GM06990 (cell line): ENCODE measurements at regions not wholly inside any gene's neighbourhood (a gene's known extent, or its start where the extent isn't known, plus 50 kb on each side); places are given as distances from the start of the nearest gene placed in this dataset.
A peak's percentile ranks its signal among the peaks of the same experiment; 100 is the strongest.

Experiments
- DNase-seq: peaks from one replicate; pipeline ENCODE4 v3.0.0-alpha.2; 2011; ENCODE audit not compliant: insufficient read length; ENCODE audit errors: extremely low read depth
- H3K27me3 ChIP-seq: replicated peaks from 2 replicates; pipeline ENCODE4 v1.6.0; 2011; ENCODE audit warnings: low read length; ENCODE audit not compliant: control insufficient read depth, insufficient read depth
- H3K36me3 ChIP-seq: 2 replicates; pipeline ENCODE4 v1.5.1; 2011; ENCODE audit warnings: low read length; ENCODE audit not compliant: control insufficient read depth, insufficient read depth
- H3K4me3 ChIP-seq: replicated peaks from 2 replicates; pipeline ENCODE4 v1.5.1; 2011; ENCODE audit warnings: low read depth, mild to moderate bottlenecking, control low read depth, low read length
- CTCF ChIP-seq: IDR thresholded peaks from 2 replicates; pipeline ENCODE4 v1.5.1; 2011; ENCODE audit warnings: low read length, control low read depth, mild to moderate bottlenecking, inconsistent platforms; ENCODE audit not compliant: insufficient read depth, poor library complexity, severe bottlenecking

- Histone ChIP-seq H3K36me3 (no peaks in the 10 kb centered on the region), H3K27me3 (no peaks in the 10 kb centered on the region), H3K4me3 (peak overlapping the region; percentile 62)
- peak; percentile 23 for DNase-seq
- no peak for TF ChIP-seq CTCF
Measured at GRCh38 chr5:134464988-134465815, 53.5 kb upstream of the CDKN2AIPNL start.

- H3K27me3 ChIP-seq = no peaks in the 10 kb centered on the region
- H3K4me3 ChIP-seq = no peak overlapping the region
- DNase-seq = no peak
- no peak for TF ChIP-seq CTCF
- H3K36me3 ChIP-seq = no peaks in the 10 kb centered on the region
Measured at GRCh38 chr5:134463991-134464760, 52.5 kb upstream of the CDKN2AIPNL start.

- Histone ChIP-seq H3K27me3 (no peaks in the 10 kb centered on the region), H3K4me3 (no peak overlapping the region), H3K36me3 (no peaks in the 10 kb centered on the region)
- no peak for TF ChIP-seq CTCF
- DNase-seq = no peak
Measured at GRCh38 chr5:134463176-134463720, 51.6 kb upstream of the CDKN2AIPNL start.

GRCh38 chr5:134462761-134463160 lies 51.1 kb upstream of the CDKN2AIPNL start:
- H3K4me3 ChIP-seq = no peak overlapping the region
- DNase-seq = no peak
- no peaks in the 10 kb centered on the region for H3K36me3 ChIP-seq
- no peak for TF ChIP-seq CTCF
- H3K27me3 ChIP-seq = no peaks in the 10 kb centered on the region

- Histone ChIP-seq H3K27me3 (no peaks in the 10 kb centered on the region), H3K4me3 (no peak overlapping the region), H3K36me3 (no peaks in the 10 kb centered on the region)
- no peak for TF ChIP-seq CTCF
- DNase-seq = no peak
Measured at GRCh38 chr5:134462047-134462575, 50.4 kb upstream of the CDKN2AIPNL start.
